Sciatic nerve (tissue), 2 donors: ENCODE measurements at regions not wholly inside any gene's neighbourhood (a gene's known extent, or its start where the extent isn't known, plus 50 kb on each side); places are given as distances from the start of the nearest gene placed in this dataset.
A peak's percentile ranks its signal among the peaks of the same experiment; 100 is the strongest.
"Not testable (repeated sequence)": the region's sequence is repeated elsewhere in the genome, so short reads cannot be mapped to it uniquely, and the experiment has no call there.

Source experiments
- ATAC-seq: fragments of 200-7000 bp; cut with Tn5 transposase; one replicate; pipeline ENCODE4 v1.9.1; 2020; ENCODE audit warnings: mild to moderate bottlenecking, moderate library complexity
- DNase-seq: peaks from one replicate; pipeline ENCODE4 v3.0.0-alpha.2; 2020; ENCODE audit warnings: low spot score
- intact Hi-C: fragments of 100-400 bp; cut with DNase I; formaldehyde crosslinking; loops from one replicate; pipeline ENCODE4 v1.14.2; 2022
- donor health status: DM: no; HTN: no; CAD: no.
- donor health status: DM: no; HTN: no; CAD: no.

- no peak for ATAC-seq
Observed at GRCh38 chr6:17182961-17183360, 81.1 kb downstream of the STMND1 start.

GRCh38 chr6:17186925-17187324, 85.1 kb downstream of the STMND1 start:
- ATAC-seq (no peak), DNase-seq (no peak)
- intact Hi-C loops = no loop called here

More at GRCh38 chr6:17182961-17183360, 81.1 kb downstream of the STMND1 start:
- intact Hi-C loops = no loop called here
- no peak for DNase-seq

DNA sequence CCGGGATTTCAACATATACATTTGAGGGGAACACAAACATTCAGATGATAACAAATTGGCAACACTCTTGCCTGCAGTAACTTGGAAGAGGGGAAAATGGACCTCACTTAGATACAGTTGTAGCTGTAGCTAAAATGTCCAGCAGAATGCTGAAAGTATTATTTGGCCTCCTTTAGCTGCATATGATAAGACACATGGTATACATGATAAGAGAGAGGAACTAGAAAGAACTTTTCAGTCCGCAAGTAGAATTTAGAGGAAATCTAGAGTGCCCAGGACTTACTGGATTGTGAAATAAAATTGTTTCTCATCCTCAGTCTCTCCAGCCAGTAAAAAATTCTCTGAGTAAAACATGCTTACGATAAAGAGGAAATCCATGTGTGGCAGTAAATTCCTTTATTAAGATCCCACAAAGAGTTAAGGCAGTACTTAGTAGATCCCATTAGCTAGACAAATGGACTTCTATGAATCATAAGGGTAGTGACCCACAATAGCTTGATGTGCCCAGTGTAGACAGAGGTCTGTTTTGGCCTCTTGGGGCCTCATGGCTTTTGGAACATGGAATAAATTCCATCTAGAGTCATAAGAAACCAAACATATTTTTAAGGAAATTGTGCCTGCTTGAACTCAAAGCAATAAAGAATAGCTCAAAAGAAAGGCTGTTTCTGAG, 87.9 kb upstream of the RBM24 start:
- intact Hi-C loops = no loop called here
- no peak for ATAC-seq
- no peak for DNase-seq

- ATAC-seq (no peak), DNase-seq (no peak)
- intact Hi-C loops = no loop called here
Observed at GRCh38 chr6:17197607-17198006, 83.6 kb upstream of the RBM24 start.

DNA sequence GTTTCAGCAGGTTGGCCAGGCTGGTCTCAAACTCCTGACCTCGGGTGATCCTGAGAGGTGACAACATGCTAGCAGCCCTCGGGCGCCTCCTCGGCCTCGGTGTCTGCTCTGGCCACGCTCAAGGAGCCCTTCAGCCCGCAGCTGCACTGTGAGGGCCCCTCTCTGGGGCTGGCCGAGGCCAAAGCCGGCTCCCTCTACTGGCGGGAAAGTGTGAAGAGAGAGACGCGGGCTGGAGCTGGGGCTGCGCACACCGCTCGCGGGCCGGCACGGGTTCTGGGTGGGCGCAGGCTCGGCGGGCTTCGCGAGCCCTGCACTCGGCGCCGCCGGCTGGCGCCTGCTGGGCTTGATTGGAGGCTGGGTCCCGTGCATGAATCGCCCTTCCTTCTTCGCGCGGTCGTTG, 80.8 kb upstream of the RBM24 start:
- ATAC-seq (no peak), DNase-seq (no peak)
- intact Hi-C loops = no loop called here

GRCh38 chr6:17202526-17202925, 78.6 kb upstream of the RBM24 start:
- no peak for ATAC-seq
- intact Hi-C loops = no loop called here
- DNase-seq = no peak

- intact Hi-C loops = no loop called here
- no peak for DNase-seq
- no peak for ATAC-seq
Observed at GRCh38 chr6:17204533-17204932, 76.6 kb upstream of the RBM24 start.

DNA sequence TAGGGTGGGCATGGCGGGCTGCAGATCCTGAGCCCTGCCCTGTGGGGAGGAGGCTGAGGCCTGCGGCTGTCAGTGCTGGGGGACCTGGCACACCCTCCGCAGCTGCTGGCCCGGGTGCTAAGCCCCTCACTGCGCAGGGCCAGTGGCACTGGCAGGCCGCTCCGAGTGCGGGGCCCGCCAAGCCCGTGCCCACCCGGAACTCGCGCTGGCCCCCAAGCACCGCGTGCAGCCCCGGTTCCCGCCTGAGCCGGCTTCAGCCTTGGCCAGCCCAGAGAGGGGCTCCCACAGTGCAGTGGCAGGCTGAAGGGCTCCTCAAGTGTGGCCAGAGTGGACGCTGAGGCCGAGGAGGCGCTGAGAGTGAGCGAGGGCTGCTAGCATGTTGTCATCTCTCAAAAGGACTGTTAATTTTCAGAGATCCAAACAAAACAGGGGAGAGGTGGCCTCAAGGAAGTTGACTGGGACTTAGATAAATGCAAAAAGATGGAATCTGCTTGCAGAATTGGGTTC, 74.5 kb upstream of the RBM24 start:
- no peak for ATAC-seq
- intact Hi-C loops = no loop called here
- DNase-seq = no peak

- DNase-seq (no peak), ATAC-seq (no peak)
- intact Hi-C loops = no loop called here
Observed at GRCh38 chr6:17207281-17207680, 73.9 kb upstream of the RBM24 start.

DNA sequence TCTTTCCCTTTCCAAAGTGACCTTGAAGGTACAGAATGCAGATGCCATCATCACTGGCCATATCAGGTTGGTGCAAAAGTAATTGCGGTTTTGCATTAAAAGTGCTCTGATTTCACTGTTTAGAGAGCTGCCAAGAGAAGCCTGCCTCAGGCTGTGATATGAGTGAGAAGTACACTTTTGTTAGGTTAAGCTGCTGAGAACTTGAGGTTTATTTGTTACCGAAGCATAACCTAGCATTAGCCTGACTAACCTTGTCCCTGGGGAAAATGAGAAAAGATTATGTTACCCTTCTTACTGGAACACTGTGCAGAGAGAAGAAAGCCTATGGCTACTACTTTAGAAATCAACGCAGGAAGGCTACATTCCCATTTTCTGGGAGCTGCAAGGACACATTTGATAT, 70.5 kb upstream of the RBM24 start:
- no peak for ATAC-seq
- intact Hi-C loops = no loop called here
- DNase-seq = no peak

GRCh38 chr6:17211101-17211500, 70.1 kb upstream of the RBM24 start:
- DNase-seq (no peak), ATAC-seq (peak; percentile 36)
- intact Hi-C loops = no loop called here

GRCh38 chr6:17212546-17213371, 68.4 kb upstream of the RBM24 start:
- ATAC-seq (peak; percentile 41), DNase-seq (no peak)
- intact Hi-C loops = no loop called here

GRCh38 chr6:17214106-17214505, 67.1 kb upstream of the RBM24 start:
- ATAC-seq = no peak
- intact Hi-C loops = no loop called here
- DNase-seq = no peak

- ATAC-seq, DNase-seq, intact Hi-C loops: not testable (repeated sequence)
Observed at GRCh38 chr6:17216972-17217371, 64.2 kb upstream of the RBM24 start.

- ATAC-seq (no peak), DNase-seq (no peak)
- intact Hi-C loops = no loop called here
Observed at GRCh38 chr6:17218023-17218748, 63.0 kb upstream of the RBM24 start.

DNA sequence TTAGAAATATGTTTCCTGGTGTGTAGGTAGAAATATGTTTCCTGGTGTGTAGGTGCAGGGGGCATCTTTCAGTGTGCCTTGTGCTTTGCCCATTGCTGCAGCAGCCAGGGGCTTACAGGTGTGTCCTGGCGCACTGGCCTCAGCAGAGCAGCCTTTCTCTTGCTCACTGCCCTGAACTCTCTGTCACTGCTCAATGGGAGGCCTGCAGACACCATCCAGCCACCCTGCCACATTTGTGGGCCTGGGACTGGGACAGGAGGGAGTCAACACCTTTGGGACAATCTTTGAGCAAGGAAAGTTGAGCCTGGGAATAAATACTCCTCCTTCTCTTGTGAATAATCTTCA, 62.4 kb upstream of the RBM24 start:
- DNase-seq = no peak
- intact Hi-C loops = no loop called here
- ATAC-seq = no peak

- intact Hi-C loops = no loop called here
- DNase-seq = no peak
Observed at GRCh38 chr6:17219098-17219497, 62.1 kb upstream of the RBM24 start.

DNA sequence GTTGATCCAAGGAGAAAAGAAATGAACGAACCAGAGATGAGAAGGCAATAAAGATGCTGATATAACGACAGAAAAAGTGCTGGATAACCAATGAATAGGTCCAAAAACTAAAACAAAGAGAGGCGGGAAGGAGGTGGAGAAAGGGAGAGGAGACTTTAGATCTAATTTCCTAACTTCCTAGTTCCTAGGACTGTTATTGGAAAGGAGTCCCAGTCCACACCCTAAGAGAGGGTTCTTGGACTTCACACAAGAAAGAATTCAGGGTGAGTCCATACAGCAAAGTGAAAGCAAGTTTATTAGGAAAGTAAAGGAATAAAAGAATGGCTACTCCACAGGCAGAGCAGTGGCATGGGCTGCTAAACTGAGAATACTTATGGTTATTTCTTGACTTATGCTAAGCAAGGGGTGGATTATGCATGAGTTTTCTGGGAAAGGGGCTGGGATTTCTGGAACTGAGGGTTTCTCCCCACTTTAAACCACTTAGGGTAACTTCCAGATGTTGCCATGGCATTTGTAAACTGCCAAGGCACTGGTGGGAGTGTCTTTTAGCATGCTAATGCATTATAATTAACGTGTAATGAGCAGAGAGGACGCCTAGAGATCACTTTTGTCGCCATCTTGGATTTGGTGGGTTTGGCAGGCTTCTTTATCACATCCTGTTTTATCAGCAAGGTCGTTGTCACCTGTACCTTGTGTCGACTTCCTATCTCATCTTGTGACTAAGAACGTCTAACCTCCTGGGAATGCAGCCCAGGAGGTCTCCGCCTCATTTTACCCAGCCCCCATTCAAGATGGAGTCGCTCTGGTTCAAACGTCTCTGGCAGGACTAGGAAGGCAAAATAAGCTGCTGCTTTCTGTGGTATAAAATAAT, 60.9 kb upstream of the RBM24 start:
- ATAC-seq (no peak), DNase-seq (no peak)
- intact Hi-C loops = no loop called here

More at GRCh38 chr6:17219098-17219497, 62.1 kb upstream of the RBM24 start:
- ATAC-seq = no peak

DNA sequence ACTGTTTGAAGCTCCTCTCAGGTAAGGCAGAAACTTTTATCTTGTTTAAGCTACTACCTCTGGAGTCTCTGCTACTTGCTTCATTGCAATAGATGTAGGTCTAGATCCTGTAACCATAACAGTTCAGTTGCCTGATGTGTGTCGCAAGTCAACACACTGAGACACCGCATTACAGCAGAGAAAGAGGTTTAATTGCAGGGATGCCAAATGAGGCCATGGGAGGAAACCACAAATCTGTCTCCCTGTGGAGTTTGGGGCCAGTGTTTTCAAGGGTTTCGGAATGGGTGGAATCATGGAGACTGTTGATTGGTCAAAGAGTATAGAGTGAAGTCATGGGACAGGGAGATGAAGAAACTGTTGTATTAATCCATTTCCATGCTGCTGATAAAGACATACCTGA, 57.1 kb upstream of the RBM24 start:
- ATAC-seq = no peak
- intact Hi-C loops = no loop called here
- DNase-seq = no peak
